WERI-Rb-1 (cell line): ENCODE measurements at regions not wholly inside any gene's neighbourhood (a gene's known extent, or its start where the extent isn't known, plus 50 kb on each side); places are given as distances from the start of the nearest gene placed in this dataset.

Source experiments
- DNase-seq: peaks from one replicate; pipeline ENCODE4 v3.0.0-alpha.2; 2020
- H3K27ac ChIP-seq: fragments of 250-450 bp; sonication (Bioruptor Pico); 2 replicates; pipeline ENCODE4 v1.5.1; 2020; ENCODE audit warnings: mild to moderate bottlenecking, moderate library complexity
- H3K27me3 ChIP-seq: fragments of 250-450 bp; sonication (Bioruptor Pico); 2 replicates; pipeline ENCODE4 v1.5.1; 2021; ENCODE audit warnings: mild to moderate bottlenecking, low read depth, moderate library complexity; ENCODE audit not compliant: insufficient read depth, severe bottlenecking
- H3K36me3 ChIP-seq: fragments of 250-450 bp; sonication (Bioruptor Pico); 2 replicates; pipeline ENCODE4 v1.5.1; 2020; ENCODE audit warnings: mild to moderate bottlenecking, moderate library complexity
- H3K4me3 ChIP-seq: 2 replicates; pipeline ENCODE4 v1.5.1; 2011; ENCODE audit warnings: low read depth, mild to moderate bottlenecking, control low read depth, low read length
- H3K9me3 ChIP-seq: fragments of 250-450 bp; sonication (Bioruptor Pico); 2 replicates; pipeline ENCODE4 v1.5.1; 2021; ENCODE audit warnings: mild to moderate bottlenecking, moderate library complexity; ENCODE audit not compliant: severe bottlenecking
- CTCF ChIP-seq: IDR thresholded peaks from 2 replicates; pipeline ENCODE4 v1.5.1; 2011; ENCODE audit warnings: low read depth, mild to moderate bottlenecking, control low read depth, inconsistent platforms, low read length

DNA sequence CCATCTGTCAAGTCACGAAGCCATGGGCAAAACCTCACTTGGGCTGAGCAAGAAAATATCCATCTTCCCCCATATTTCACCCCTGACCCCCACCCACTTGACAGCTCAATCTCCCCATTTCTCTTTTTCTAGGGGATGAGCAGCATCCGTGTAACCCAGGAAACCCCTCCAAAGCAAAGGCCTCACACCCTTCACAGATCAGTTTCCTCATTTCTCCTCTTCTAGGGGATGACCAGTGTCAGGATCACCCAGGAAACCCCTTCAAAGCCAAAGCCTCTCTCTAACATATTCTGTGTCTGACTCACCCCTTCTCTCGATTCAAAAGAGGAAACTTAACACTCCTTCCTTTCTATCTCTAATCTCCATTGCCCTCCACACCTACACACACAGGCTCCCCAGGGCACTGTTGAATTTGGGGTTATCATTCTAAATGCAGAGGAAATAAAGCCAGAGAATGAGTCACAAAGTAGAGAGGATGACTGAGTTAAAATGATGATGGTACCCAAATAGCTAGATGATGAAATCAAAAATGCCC is 439.7 kb downstream of the BUD13 start:
- Histone ChIP-seq H3K36me3 (no peaks in the 10 kb centered on the region), H3K27ac (no peak overlapping the region), H3K4me3 (no peak overlapping the region), H3K9me3 (peaks cover 5% of the 10 kb centered on the region), H3K27me3 (no peaks in the 10 kb centered on the region)
- no peak for TF ChIP-seq CTCF
- DNase-seq: no peak

GRCh38 chr11:116332391-116332790 is 440.4 kb downstream of the BUD13 start:
- DNase-seq: no peak
- Histone ChIP-seq H3K4me3 (no peak overlapping the region), H3K9me3 (peaks cover 5% of the 10 kb centered on the region), H3K27ac (no peak overlapping the region), H3K36me3 (no peaks in the 10 kb centered on the region), H3K27me3 (no peaks in the 10 kb centered on the region)
- no peak for TF ChIP-seq CTCF

DNA sequence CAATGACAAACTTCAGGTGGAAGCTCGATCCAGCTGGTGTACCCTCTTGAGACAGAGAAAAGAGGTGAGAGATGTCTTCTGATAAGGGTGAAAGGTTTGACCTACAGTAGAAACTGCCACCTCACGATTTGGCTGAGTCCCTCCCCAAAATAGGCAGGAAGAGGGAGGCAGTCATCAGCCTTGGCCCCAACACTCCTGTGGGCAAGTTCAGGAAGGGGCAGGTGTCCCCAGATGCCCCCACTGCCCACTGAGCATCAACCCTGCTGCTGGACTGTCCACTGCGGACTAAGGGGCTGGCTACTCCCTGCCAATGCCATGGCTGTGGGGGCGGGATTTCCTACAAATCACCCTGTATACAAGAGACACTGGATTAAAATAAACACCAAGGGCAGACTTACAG is 441.4 kb downstream of the BUD13 start:
- H3K9me3 ChIP-seq: no peaks in the 10 kb centered on the region
- no peaks in the 10 kb centered on the region for H3K36me3 ChIP-seq
- no peak for TF ChIP-seq CTCF
- no peaks in the 10 kb centered on the region for H3K27me3 ChIP-seq
- no peak overlapping the region for H3K4me3 ChIP-seq
- DNase-seq: no peak
- H3K27ac ChIP-seq: no peak overlapping the region

- DNase-seq: no peak
- no peaks in the 10 kb centered on the region for H3K27me3 ChIP-seq
- no peaks in the 10 kb centered on the region for H3K9me3 ChIP-seq
- H3K36me3 ChIP-seq: no peaks in the 10 kb centered on the region
- no peak for TF ChIP-seq CTCF
- no peak overlapping the region for H3K27ac ChIP-seq
- no peak overlapping the region for H3K4me3 ChIP-seq
Measured at GRCh38 chr11:116330439-116331185, 442.2 kb downstream of the BUD13 start.

DNA sequence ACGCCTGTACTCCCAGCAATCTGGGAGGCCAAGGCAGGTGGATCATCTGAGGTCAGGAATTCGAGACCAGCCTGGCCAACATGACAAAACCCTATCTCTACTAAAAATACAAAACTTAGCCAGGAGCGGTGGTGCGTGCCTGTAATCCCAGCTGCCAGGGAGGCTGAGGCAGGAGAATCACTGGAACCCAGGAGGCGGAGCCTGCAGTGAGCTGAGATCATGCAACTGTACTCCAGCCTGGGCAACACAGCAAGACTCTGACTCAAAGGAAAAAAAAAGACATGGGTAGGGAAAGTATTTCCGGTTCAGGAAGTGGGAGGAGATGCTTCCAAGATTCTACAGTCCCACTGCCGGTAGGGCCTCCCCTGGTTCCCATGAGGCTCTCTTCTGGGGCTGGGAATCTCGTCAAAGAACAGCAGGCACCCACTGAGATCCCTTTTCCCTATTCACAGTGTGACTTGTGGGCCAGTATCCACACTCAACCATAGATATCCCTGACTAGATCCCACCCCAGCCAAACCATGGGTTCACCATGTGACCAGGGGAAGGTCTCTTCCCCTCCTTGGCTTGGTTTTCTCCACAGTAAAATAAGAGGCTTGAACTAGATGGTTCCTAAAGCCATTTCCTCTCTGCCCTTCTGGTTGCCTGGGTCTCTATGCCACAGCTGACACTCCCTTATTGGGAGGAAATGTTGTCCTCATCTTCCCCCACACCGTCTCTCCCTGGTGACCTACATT is 443.3 kb downstream of the BUD13 start:
- Histone ChIP-seq H3K27me3 (no peaks in the 10 kb centered on the region), H3K36me3 (no peaks in the 10 kb centered on the region), H3K4me3 (no peak overlapping the region), H3K9me3 (no peaks in the 10 kb centered on the region), H3K27ac (no peak overlapping the region)
- no peak for TF ChIP-seq CTCF
- DNase-seq: no peak
